ENCODE measurements at regions not wholly inside any gene's neighbourhood (a gene's known extent, or its start where the extent isn't known, plus 50 kb on each side); places are given as distances from the start of the nearest gene placed in this dataset.

DNA sequence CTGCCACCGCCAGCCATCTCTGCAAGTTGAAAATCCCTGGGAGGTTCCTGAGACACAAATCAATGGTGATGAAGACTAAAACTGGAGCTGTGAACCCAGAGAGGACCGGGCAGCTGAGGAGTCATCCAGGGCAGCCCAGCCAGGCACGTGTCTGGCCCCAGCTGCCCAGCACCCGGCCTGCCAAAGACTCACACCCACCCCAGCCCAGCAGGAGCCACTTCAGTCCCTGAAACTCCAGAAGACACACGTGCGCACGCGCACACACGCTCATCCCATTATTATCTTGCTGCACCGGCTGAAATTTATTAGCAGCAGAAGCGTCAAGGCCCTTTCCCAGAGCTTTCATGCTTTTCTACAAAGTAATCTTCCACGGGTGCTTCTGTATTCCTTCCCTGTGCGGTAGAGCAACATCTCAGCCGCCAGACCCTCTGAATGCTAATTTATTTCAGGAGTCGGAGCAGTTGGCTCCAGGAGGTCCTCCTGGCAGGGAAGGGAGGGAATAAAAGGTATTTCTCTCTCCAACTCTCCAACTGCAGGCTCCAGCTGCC lies 59.8 kb upstream of the RBFOX3 start:
- TF ChIP-seq, protein P1, sequence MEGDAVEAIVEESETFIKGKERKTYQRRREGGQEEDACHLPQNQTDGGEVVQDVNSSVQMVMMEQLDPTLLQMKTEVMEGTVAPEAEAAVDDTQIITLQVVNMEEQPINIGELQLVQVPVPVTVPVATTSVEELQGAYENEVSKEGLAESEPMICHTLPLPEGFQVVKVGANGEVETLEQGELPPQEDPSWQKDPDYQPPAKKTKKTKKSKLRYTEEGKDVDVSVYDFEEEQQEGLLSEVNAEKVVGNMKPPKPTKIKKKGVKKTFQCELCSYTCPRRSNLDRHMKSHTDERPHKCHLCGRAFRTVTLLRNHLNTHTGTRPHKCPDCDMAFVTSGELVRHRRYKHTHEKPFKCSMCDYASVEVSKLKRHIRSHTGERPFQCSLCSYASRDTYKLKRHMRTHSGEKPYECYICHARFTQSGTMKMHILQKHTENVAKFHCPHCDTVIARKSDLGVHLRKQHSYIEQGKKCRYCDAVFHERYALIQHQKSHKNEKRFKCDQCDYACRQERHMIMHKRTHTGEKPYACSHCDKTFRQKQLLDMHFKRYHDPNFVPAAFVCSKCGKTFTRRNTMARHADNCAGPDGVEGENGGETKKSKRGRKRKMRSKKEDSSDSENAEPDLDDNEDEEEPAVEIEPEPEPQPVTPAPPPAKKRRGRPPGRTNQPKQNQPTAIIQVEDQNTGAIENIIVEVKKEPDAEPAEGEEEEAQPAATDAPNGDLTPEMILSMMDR (IDR thresholded peaks at IDR 0.05), result no peak
- TF ChIP-seq POLR2A (IDR thresholded peaks at IDR 0.05), result no peak
